HUDEP-2 (cell line): ENCODE measurements at regions not wholly inside any gene's neighbourhood (a gene's known extent, or its start where the extent isn't known, plus 50 kb on each side); places are given as distances from the start of the nearest gene placed in this dataset.
"Not testable (repeated sequence)": the region's sequence is repeated elsewhere in the genome, so short reads cannot be mapped to it uniquely, and the experiment has no call there.

Source experiments
- DNase-seq, 76 experiments: peaks; one replicate each; lab custom pipeline; 2025; ENCODE audit not compliant: unreplicated experiment in 76 of 76; lab: John Stamatoyannopoulos, UW

DNA sequence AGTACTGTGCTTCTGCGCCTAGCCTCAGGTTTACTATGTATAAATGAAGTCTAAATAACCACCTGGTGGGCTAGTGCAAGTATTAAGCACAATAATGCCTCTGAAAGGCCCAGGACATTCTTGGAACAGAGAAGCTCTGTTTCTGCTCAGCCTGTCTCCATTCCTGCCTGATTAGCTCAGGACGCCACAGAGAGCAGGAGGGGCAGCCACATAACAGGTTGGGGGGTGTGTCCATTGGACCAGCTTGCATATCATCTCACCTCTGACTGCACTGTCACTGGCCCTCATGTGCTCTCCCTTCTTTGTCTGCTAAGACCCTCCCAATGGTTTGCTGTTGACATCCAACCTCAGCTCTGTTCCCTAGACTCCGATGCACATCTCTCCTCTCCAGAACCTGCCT is 52.8 kb upstream of the IKZF1 start:
- DNase-seq: no peak

DNA sequence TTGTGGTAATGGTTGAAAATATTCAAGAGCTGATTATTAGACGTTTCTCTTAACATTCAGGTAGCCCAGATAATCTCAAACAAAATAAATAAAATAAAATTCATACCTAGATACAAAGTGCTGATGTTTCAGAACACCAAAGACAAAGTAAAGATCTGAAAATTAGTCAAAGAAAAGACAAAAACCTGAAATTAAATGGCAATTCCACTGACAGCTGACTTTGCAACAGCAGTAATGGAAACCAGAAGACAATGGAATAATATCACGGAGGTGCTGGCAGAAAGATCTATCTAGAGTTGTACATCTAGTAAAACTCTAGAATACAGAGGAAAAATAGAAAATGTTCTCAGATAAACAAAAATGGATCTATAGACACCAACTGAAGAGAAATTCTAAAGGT is 58.0 kb upstream of the IKZF1 start:
- DNase-seq: no peak

DNA sequence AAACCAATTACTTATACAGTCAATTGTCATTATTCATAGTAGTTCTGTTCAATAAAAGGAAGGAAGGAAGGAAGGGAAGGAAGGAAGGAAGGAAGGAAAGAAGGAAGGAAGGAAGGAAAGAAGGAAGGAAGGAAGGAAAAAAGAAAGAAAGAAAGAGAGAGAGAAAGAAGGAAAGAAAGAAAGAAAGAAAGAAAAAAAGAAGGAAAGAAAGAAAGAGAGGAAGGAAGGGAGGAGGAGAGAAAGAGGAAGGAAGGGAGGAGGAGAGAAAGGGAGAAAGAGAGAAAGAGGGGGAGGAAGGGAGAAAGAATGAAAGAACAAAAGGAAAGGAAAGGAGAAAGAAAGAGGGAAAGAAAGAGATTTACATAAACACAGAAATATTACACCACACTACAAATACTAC is 62.4 kb upstream of the IKZF1 start:
- not testable (repeated sequence) for DNase-seq

GRCh38 chr7:50240699-50241098 is 63.8 kb upstream of the IKZF1 start:
- not testable (repeated sequence) for DNase-seq

DNA sequence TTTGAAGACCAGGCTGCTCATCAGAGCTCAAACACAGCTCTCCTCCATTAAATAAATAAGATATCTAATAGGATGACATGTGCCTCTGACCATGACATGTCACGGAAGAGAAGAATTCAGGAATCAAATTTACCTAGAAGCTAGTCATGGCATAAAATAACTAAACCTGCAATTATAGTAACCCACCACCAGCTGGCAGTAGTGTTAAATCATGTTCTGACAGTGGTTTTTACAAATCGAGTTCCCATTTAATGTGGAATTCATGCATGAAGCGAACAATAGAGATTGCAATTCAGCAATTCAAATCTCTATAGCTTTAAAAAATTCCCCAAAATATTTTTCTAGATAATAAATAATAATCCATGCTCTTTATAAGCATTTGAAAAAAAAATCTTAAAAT is 74.6 kb upstream of the IKZF1 start:
- DNase-seq: peak in 20 of 76 experiments; percentile 4 to 50 (median 25)

GRCh38 chr7:50228148-50228547 is 76.4 kb upstream of the IKZF1 start:
- no peak for DNase-seq

- no peak for DNase-seq
Observed at GRCh38 chr7:50227726-50228125, 76.8 kb upstream of the IKZF1 start.

- no peak for DNase-seq
Observed at GRCh38 chr7:50226669-50227068, 77.8 kb upstream of the IKZF1 start.

DNA sequence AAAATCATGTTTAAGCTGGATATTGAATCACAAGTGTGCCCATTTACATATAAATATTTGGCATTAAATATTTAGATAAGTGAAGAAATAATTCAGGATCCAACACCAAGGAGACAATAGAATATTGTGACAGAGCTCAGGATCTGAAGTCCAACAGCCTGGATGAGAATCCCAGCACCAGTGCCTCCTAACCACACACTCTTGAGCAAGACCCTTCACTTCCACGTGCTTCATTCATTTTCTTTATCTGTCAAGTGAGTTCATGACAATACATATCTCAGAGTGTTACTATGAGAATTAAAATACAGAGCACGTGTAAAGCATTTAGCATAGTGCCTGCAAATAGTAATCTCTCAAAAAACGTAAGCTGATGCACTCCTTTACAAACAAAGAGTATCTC is 78.4 kb upstream of the IKZF1 start:
- no peak for DNase-seq

DNA sequence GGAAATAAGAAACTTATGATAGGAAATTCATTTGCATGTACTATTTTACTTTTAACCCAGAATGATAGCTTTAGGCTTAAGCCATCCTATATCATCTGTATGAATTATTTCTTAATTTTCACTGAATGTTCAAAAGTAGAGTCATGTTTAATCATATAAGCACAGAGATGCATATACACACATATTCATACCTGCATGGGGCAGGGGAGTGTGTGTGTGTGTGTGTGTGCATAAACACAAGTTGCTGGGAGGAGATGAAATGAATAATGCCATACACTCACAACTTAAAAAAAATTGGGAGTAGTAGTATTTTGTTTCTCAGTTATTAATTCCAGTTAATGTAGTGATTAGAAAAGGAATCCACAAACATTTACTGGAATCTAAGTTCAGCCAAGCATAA is 83.1 kb upstream of the IKZF1 start:
- no peak for DNase-seq

DNA sequence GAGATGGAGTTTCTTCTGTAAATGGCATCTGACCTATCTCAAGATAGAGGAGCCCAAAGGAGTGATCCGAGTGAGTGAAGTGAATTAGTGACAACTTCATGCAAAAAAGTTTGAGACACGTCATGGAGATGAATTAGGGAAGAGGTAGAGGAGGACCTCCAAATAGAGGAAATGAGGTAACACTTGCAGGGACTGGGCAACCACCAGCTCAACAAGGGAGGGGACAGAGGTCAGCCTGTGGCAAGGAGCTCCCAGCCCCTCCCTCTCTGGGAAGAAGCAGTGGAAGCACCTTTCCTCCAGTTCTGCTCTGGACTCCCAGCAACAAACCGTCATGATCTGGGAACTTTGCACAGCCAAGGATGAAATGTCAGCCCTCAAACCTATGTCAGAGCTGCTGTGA is 83.5 kb upstream of the IKZF1 start:
- no peak for DNase-seq

GRCh38 chr7:50220273-50220672 is 84.2 kb upstream of the IKZF1 start:
- DNase-seq: no peak

- no peak for DNase-seq
Observed at GRCh38 chr7:50217821-50218281, 86.7 kb upstream of the IKZF1 start.

DNA sequence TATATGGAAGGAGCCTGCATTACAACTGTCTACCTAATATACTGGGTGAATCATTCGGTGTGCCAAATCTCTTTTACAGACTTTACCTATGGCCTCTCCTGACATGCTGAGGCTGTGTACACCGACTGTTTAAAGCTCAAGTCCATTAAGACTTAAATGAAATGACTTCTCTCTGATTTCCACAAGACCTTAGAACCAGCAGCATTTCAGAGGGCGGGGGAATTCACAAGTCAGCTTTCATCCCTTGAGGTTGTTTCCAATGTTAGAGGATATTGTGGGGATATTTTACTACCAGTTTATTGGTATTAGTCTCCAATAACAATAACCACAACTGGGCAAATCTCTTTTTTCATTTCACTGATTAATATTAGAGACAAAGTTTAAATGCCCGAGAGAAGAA is 87.1 kb upstream of the IKZF1 start:
- no peak for DNase-seq

GRCh38 chr7:50216626-50217025 is 87.9 kb upstream of the IKZF1 start:
- no peak for DNase-seq

DNA sequence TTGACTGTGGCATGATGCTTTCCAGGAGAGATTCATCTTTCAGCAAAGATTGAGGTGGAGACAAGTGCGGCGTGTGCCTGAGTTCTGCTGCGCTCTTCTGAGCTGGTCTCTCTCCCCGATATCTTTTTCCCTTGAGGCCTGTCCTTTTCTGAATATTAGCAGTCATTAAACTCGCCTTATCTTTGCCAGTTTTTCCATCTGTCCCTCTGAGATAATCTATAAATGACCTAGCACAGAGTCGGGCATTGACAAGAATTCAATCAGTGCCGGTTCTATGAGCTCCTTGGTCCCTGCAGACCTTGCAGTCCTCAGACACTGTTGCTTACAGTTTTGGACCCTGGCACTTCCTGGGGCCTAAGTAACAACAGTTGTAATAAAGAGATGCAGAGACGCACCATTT is 89.7 kb upstream of the IKZF1 start:
- no peak for DNase-seq

GRCh38 chr7:50214126-50214670 is 90.3 kb upstream of the IKZF1 start:
- no peak for DNase-seq

DNA sequence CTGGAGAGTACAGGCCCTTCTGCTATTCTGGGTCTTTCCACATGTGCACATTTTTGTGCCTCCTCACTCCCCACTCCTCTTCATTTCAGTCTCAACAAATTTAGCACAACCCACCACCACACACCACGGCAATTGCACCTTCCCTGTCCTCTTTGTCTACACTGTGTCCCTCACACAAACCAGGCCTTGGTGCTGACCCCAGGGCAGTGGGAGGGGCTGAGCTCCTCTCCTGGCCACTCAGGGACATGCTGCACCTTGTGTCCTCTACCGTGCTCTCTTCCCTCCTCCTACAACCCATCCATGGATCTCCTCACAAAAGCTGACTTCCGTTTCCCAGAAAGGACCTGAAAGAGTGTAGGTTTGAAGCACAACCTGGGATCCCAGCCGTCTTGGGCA is 90.9 kb upstream of the IKZF1 start:
- DNase-seq: no peak

DNA sequence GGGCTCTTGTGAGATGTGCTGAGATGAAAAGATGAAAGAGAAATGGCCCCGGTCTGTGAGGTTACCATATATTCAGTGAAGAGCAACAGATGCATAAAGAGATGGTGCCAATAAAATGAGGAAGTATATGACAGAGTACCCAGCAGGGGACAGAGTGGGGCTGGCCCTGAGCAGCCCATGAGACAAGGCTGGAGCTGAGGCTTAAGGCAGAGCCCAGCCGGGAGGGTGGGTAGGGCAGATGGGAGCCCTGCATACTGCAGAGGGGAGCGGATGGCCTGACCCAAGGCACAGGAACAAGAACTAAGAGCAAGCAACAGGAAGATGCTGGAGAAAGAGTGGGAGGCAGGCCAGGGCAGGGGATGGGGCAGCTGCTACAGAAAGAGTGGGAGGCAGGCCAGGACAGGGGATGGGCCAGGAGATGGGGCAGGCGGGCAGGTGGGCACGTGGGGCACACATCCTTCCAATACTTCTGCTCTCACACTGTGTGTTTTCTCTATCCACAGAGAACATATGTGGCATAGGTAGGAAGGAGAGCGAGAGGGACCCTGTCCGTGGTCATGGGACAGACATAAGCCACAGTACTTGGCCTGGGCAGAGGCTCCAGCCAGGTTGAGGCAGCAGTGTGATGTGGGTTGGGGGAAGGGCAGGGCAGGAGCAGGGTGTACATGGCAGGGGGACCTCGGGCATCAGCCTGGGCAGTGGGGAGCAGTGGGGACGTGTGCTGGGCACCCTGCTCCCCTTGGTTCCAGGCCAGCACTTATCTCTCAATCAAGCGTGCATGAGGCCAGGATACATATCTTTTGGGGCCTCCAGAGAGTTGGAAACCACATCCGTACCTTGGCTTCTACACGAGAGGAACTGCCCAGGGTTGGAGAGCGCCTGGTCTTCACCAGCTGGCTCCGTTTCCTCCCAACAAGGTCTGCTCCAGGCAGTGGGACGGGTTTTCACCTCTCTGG is 91.6 kb upstream of the IKZF1 start:
- no peak for DNase-seq

DNA sequence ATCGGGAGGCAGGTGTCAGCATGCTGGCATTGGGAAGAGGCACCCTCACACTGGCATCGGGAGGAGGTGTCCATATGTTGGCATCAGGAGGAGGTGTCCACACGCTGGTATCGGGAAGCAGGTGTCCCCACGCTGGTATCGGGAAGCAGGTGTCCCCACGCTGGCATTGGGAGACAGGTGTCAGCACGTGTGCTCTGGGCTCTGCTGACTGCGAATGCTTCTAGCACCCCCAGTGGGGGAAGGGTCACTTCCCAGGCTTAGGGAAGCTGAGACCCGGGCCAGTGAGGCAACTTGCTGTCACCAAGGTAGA is 92.5 kb upstream of the IKZF1 start:
- DNase-seq: no peak

GRCh38 chr7:50211130-50212015 is 93.1 kb upstream of the IKZF1 start:
- no peak for DNase-seq
